WTC11 (cell line): ENCODE measurements at regions not wholly inside any gene's neighbourhood (a gene's known extent, or its start where the extent isn't known, plus 50 kb on each side); places are given as distances from the start of the nearest gene placed in this dataset.
A peak's percentile ranks its signal among the peaks of the same experiment; 100 is the strongest.

Source experiments
- ATAC-seq: fragments of 200-7000 bp; cut with Tn5 transposase; 2 replicates; pipeline ENCODE4 v1.10.0; 2021; ENCODE audit warnings: mild to moderate bottlenecking, moderate library complexity
- CTCF ChIA-PET: fragments of 300-600 bp; sonication (Branson Sonifier 250); formaldehyde crosslinking; loops from one replicate; lab custom pipeline; 2021; ENCODE audit warnings: antibody characterized with exemption; lab: Charles Lee
- POLR2A ChIA-PET: fragments of 350-600 bp; sonication (Branson Sonifier 250); formaldehyde crosslinking; loops from one replicate; lab custom pipeline; 2021; ENCODE audit warnings: antibody characterized with exemption; lab: Charles Lee
- DNase-seq: peaks from one replicate; pipeline ENCODE4 v3.0.0; 2021; ENCODE audit warnings: low spot score
- H3K27ac Mint-ChIP-seq: 2 replicates; pipeline ENCODE4 v1.8.0; 2021; ENCODE audit warnings: mixed read lengths
- H3K27me3 Mint-ChIP-seq: 2 replicates; pipeline ENCODE4 v1.8.0; 2021; ENCODE audit warnings: low read depth, mild to moderate bottlenecking, moderate library complexity, mixed read lengths
- H3K36me3 Mint-ChIP-seq: 2 replicates; pipeline ENCODE4 v1.8.0; 2021; ENCODE audit warnings: mixed read lengths
- H3K4me1 Mint-ChIP-seq: 2 replicates; pipeline ENCODE4 v1.8.0; 2022; ENCODE audit warnings: mixed read lengths
- H3K4me3 Mint-ChIP-seq: 2 replicates; pipeline ENCODE4 v1.8.0; 2021; ENCODE audit warnings: mild to moderate bottlenecking, moderate library complexity, mixed read lengths
- H3K9me3 Mint-ChIP-seq: 2 replicates; pipeline ENCODE4 v1.8.0; 2021; ENCODE audit warnings: mixed read lengths
- CREB1 ChIP-seq: sonication (generic); formaldehyde crosslinking; IDR thresholded peaks from 2 replicates; pipeline ENCODE4 v1.8.0; 2023; ENCODE audit warnings: mild to moderate bottlenecking, missing genetic modification reagents
- ETV6 ChIP-seq: sonication (generic); formaldehyde crosslinking; IDR thresholded peaks from 2 replicates; pipeline ENCODE4 v1.8.1; 2022; ENCODE audit warnings: mild to moderate bottlenecking, missing genetic modification reagents
- FOXJ3 ChIP-seq: sonication (generic); formaldehyde crosslinking; IDR thresholded peaks from 2 replicates; pipeline ENCODE4 v1.9.0; 2021; ENCODE audit warnings: missing genetic modification reagents, mild to moderate bottlenecking, borderline replicate concordance
- GRHL2 ChIP-seq: fragments of 250-450 bp; sonication (Bioruptor Pico); IDR thresholded peaks from 2 replicates; pipeline ENCODE4 v1.8.0; 2022; ENCODE audit warnings: mild to moderate bottlenecking, moderate library complexity; ENCODE audit not compliant: insufficient replicate concordance, severe bottlenecking
- HMGA2 ChIP-seq: fragments of 250-450 bp; sonication (Bioruptor Pico); IDR thresholded peaks from 2 replicates; pipeline ENCODE4 v1.4.0; 2021; ENCODE audit warnings: mild to moderate bottlenecking, moderate library complexity
- KAT7 ChIP-seq: sonication (generic); formaldehyde crosslinking; IDR thresholded peaks from 2 replicates; pipeline ENCODE4 v1.8.1; 2023; ENCODE audit warnings: missing genetic modification reagents, mild to moderate bottlenecking, borderline replicate concordance
- NFE2L1 ChIP-seq: sonication (generic); formaldehyde crosslinking; IDR thresholded peaks from 2 replicates; pipeline ENCODE4 v1.8.1; 2023; ENCODE audit warnings: missing genetic modification reagents
- TCF7 ChIP-seq: sonication (generic); formaldehyde crosslinking; IDR thresholded peaks from 2 replicates; pipeline ENCODE4 v1.8.0; 2022; ENCODE audit warnings: mild to moderate bottlenecking, low read depth, missing genetic modification reagents, moderate library complexity
- TEAD4 ChIP-seq: sonication (generic); formaldehyde crosslinking; IDR thresholded peaks from 2 replicates; pipeline ENCODE4 v1.8.0; 2022; ENCODE audit warnings: mild to moderate bottlenecking, missing genetic modification reagents
- ZBTB21 ChIP-seq: sonication (generic); formaldehyde crosslinking; IDR thresholded peaks from 2 replicates; pipeline ENCODE4 v1.8.1; 2023; ENCODE audit warnings: mild to moderate bottlenecking, missing genetic modification reagents, borderline replicate concordance
- ZNF121 ChIP-seq: sonication (generic); formaldehyde crosslinking; IDR thresholded peaks from 2 replicates; pipeline ENCODE4 v1.8.0; 2023; ENCODE audit warnings: missing genetic modification reagents
- TF ChIP-seq, protein P1 (sequence below): sonication (generic); formaldehyde crosslinking; IDR thresholded peaks from 2 replicates; pipeline ENCODE4 v1.8.1; 2022; ENCODE audit warnings: mild to moderate bottlenecking, missing genetic modification reagents, moderate library complexity, borderline replicate concordance
- TF ChIP-seq, protein P2 (sequence below): sonication (generic); formaldehyde crosslinking; IDR thresholded peaks from 2 replicates; pipeline ENCODE4 v1.8.1; 2022; ENCODE audit warnings: low read depth, mild to moderate bottlenecking, moderate library complexity, missing genetic modification reagents, borderline replicate concordance
- TF ChIP-seq, protein P3 (sequence below): sonication (generic); formaldehyde crosslinking; IDR thresholded peaks from 2 replicates; pipeline ENCODE4 v1.8.0; 2023; ENCODE audit warnings: missing genetic modification reagents
- TF ChIP-seq, protein P4 (sequence below): sonication (generic); formaldehyde crosslinking; IDR thresholded peaks from 2 replicates; pipeline ENCODE4 v1.8.0; 2022; ENCODE audit warnings: mild to moderate bottlenecking, missing genetic modification reagents
- TF ChIP-seq, protein P5 (sequence below): fragments of 250-450 bp; sonication (Bioruptor Pico); IDR thresholded peaks from 2 replicates; pipeline ENCODE4 v1.9.0; 2021; ENCODE audit warnings: moderate library complexity, mild to moderate bottlenecking, inconsistent platforms, borderline replicate concordance
- TF ChIP-seq, protein P6 (sequence below): sonication (generic); formaldehyde crosslinking; conservative IDR thresholded peaks from 2 replicates; pipeline ENCODE4 v1.8.1; 2023; ENCODE audit warnings: mild to moderate bottlenecking, low read depth, missing genetic modification reagents, moderate library complexity
- TF ChIP-seq, protein P7 (sequence below): sonication (generic); formaldehyde crosslinking; IDR thresholded peaks from 2 replicates; pipeline ENCODE4 v1.8.1; 2022; ENCODE audit warnings: missing genetic modification reagents, borderline replicate concordance

DNA sequence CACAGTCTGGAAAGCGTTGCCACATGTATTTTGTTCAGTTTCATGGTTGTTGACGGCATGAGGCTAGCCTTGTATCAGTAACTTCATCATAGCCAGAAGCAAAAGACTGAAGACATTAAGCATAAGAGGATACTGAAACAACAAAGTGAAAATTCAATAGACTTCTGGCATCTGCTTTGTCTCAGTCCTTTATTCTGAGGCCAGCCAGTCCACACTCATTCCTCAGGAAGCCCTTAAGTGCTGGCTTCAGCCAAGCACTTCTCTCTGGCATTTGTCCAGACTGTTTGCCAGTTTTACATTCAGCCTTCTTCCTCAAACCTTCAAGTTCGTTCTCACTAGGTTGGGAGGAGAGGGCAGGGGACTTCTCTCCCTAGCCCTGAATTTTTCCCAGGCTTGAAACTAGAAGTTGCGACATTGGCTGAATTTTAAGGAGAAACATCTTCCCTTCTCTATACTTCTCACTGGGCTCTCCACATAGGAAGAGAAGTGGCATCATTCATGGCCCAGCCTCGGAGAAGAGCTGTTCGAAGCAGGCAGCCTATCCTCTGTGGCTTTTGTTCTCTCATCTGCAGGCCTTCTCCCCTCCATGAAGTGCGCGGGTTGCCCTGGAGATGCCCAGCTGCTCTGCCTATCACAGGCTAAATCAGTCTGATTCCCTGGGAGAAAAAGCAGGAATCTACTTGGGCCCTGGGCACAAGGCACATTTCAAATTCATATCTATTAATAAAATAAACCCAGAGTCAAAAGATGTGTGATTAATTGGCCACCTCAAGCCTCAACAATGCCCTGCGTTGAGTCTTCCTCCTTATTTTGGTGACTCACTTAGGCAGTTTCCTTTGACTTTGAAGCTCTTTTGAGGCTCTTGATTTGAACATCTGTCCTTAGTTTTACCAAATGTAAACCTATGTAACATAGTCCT is 130.9 kb upstream of the PLEKHA5 start (continued):
- TF ChIP-seq, protein P1, sequence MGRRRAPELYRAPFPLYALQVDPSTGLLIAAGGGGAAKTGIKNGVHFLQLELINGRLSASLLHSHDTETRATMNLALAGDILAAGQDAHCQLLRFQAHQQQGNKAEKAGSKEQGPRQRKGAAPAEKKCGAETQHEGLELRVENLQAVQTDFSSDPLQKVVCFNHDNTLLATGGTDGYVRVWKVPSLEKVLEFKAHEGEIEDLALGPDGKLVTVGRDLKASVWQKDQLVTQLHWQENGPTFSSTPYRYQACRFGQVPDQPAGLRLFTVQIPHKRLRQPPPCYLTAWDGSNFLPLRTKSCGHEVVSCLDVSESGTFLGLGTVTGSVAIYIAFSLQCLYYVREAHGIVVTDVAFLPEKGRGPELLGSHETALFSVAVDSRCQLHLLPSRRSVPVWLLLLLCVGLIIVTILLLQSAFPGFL (CRISPR knock-in tag): no peak
- no peak for TF ChIP-seq GRHL2 (CRISPR knock-in tag)
- no peak for TF ChIP-seq TEAD4 (CRISPR knock-in tag)
- TF ChIP-seq, protein P2, sequence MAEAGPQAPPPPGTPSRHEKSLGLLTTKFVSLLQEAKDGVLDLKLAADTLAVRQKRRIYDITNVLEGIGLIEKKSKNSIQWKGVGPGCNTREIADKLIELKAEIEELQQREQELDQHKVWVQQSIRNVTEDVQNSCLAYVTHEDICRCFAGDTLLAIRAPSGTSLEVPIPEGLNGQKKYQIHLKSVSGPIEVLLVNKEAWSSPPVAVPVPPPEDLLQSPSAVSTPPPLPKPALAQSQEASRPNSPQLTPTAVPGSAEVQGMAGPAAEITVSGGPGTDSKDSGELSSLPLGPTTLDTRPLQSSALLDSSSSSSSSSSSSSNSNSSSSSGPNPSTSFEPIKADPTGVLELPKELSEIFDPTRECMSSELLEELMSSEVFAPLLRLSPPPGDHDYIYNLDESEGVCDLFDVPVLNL (CRISPR knock-in tag): no peak
- TF ChIP-seq, protein P3, sequence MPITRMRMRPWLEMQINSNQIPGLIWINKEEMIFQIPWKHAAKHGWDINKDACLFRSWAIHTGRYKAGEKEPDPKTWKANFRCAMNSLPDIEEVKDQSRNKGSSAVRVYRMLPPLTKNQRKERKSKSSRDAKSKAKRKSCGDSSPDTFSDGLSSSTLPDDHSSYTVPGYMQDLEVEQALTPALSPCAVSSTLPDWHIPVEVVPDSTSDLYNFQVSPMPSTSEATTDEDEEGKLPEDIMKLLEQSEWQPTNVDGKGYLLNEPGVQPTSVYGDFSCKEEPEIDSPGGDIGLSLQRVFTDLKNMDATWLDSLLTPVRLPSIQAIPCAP: no peak
- no peak for TF ChIP-seq NFE2L1 (CRISPR knock-in tag)
- TF ChIP-seq, protein P4, sequence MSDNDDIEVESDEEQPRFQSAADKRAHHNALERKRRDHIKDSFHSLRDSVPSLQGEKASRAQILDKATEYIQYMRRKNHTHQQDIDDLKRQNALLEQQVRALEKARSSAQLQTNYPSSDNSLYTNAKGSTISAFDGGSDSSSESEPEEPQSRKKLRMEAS (CRISPR knock-in tag): no peak
- no peak for TF ChIP-seq KAT7 (CRISPR knock-in tag)
- TF ChIP-seq, protein P5, sequence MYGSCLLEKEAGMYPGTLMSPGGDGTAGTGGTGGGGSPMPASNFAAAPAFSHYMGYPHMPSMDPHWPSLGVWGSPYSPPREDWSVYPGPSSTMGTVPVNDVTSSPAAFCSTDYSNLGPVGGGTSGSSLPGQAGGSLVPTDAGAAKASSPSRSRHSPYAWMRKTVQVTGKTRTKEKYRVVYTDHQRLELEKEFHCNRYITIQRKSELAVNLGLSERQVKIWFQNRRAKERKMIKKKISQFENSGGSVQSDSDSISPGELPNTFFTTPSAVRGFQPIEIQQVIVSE (CRISPR knock-in tag): no peak
- no peak for TF ChIP-seq CREB1 (CRISPR knock-in tag)
- TF ChIP-seq, all 79 proteins: peak for 0

DNA sequence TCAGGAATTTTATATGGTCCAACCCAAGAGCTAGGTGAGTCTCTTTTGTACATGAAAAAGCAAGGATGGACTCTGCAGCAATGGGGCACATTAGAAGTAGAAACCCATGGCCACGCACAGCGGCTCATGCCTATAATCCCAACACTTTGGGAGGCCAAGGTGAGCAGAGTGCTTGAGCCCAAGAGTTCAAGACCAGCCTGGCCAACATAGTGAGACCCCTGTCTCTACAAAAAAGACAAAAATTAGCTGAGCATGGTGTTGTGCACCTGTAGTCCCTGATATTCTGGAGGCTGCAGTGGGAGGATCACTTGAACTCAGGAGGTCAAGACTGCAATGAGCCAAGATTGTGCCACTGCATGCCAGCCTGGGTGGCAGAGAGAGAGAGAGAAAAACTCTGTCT is 128.7 kb upstream of the PLEKHA5 start:
- ChIA-PET POLR2A (no interaction called here), CTCF (no interaction called here)
- peaks cover 25% of the 10 kb centered on the region for H3K4me1 Mint-ChIP-seq
- no peak overlapping the region for H3K4me3 Mint-ChIP-seq
- H3K9me3 Mint-ChIP-seq: no peaks in the 10 kb centered on the region; the same call in 1 of the 2 replicates
- no peak for DNase-seq
- no peak for ATAC-seq
- no peaks in the 10 kb centered on the region for H3K27me3 Mint-ChIP-seq
- TF ChIP-seq ZNF121 (CRISPR knock-in tag): peak; percentile 95
- TF ChIP-seq, protein P6, sequence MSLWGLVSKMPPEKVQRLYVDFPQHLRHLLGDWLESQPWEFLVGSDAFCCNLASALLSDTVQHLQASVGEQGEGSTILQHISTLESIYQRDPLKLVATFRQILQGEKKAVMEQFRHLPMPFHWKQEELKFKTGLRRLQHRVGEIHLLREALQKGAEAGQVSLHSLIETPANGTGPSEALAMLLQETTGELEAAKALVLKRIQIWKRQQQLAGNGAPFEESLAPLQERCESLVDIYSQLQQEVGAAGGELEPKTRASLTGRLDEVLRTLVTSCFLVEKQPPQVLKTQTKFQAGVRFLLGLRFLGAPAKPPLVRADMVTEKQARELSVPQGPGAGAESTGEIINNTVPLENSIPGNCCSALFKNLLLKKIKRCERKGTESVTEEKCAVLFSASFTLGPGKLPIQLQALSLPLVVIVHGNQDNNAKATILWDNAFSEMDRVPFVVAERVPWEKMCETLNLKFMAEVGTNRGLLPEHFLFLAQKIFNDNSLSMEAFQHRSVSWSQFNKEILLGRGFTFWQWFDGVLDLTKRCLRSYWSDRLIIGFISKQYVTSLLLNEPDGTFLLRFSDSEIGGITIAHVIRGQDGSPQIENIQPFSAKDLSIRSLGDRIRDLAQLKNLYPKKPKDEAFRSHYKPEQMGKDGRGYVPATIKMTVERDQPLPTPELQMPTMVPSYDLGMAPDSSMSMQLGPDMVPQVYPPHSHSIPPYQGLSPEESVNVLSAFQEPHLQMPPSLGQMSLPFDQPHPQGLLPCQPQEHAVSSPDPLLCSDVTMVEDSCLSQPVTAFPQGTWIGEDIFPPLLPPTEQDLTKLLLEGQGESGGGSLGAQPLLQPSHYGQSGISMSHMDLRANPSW (CRISPR knock-in tag): no peak
- peaks cover 3% of the 10 kb centered on the region; the same call in 1 of the 2 replicates for H3K36me3 Mint-ChIP-seq
- no peak overlapping the region for H3K27ac Mint-ChIP-seq

DNA sequence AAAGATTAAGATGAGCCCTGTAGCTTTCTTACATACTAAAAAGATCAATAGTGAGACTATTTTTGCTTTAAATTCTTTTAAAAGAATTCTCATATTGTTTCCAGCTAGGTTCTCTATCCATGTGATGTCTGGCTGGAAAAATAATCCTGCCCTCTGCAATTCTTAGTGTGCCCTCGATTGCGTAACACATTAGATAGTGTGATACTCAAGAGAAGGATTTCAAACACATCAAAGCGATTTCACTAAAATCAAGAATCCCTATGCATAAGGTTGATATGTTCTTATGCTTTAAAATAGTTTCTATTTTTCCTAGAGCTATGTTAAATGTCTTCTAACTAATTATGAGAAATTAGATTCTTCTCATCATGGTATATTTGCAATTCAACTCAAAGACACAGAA is 127.3 kb upstream of the PLEKHA5 start:
- H3K36me3 Mint-ChIP-seq: peaks cover 3% of the 10 kb centered on the region; the same call in 1 of the 2 replicates
- H3K4me1 Mint-ChIP-seq: peaks cover 35% of the 10 kb centered on the region
- CTCF ChIA-PET: no interaction called here
- POLR2A ChIA-PET: interaction anchor here (1.3 kb wide), 1 partner anchor 9 kb away, joined by 3 read pairs; no protein-coding TSS in a partner anchor
- no peak overlapping the region for H3K4me3 Mint-ChIP-seq
- no peak overlapping the region for H3K27ac Mint-ChIP-seq
- no peaks in the 10 kb centered on the region for H3K27me3 Mint-ChIP-seq
- TF ChIP-seq, protein P7, sequence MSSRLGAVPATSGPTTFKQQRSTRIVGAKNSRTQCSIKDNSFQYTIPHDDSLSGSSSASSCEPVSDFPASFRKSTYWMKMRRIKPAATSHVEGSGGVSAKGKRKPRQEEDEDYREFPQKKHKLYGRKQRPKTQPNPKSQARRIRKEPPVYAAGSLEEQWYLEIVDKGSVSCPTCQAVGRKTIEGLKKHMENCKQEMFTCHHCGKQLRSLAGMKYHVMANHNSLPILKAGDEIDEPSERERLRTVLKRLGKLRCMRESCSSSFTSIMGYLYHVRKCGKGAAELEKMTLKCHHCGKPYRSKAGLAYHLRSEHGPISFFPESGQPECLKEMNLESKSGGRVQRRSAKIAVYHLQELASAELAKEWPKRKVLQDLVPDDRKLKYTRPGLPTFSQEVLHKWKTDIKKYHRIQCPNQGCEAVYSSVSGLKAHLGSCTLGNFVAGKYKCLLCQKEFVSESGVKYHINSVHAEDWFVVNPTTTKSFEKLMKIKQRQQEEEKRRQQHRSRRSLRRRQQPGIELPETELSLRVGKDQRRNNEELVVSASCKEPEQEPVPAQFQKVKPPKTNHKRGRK (CRISPR knock-in tag): no peak
- TF ChIP-seq ETV6 (no peak), FOXJ3 (CRISPR knock-in tag) (no peak), TCF7 (no peak), HMGA2 (CRISPR knock-in tag) (no peak), ZBTB21 (CRISPR knock-in tag) (no peak)
- no peaks in the 10 kb centered on the region; the same call in 1 of the 2 replicates for H3K9me3 Mint-ChIP-seq
- no peak for DNase-seq
- ATAC-seq: no peak
